ENCODE measurements at regions not wholly inside any gene's neighbourhood (a gene's known extent, or its start where the extent isn't known, plus 50 kb on each side); places are given as distances from the start of the nearest gene placed in this dataset.

DNA sequence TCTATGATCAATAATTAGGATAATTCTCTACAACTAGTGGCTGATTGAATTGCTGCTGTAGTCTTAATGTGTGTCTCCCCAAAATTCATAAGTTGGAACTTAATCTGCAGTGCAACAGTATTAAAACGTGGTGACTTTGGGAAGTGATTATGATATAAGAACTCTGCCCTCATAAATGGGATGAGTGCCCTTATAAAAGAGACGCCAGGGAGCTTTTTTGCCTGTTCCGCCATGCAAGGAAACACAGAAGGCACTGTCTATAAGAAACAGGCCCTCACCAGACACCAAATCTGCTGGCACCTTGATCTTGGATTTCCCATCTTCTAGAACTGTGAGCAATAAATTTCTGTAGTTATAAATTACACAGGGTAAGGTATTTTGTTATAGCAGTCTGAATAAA is 161.0 kb downstream of the ALX1 start:
- TF ChIP-seq, protein P1, sequence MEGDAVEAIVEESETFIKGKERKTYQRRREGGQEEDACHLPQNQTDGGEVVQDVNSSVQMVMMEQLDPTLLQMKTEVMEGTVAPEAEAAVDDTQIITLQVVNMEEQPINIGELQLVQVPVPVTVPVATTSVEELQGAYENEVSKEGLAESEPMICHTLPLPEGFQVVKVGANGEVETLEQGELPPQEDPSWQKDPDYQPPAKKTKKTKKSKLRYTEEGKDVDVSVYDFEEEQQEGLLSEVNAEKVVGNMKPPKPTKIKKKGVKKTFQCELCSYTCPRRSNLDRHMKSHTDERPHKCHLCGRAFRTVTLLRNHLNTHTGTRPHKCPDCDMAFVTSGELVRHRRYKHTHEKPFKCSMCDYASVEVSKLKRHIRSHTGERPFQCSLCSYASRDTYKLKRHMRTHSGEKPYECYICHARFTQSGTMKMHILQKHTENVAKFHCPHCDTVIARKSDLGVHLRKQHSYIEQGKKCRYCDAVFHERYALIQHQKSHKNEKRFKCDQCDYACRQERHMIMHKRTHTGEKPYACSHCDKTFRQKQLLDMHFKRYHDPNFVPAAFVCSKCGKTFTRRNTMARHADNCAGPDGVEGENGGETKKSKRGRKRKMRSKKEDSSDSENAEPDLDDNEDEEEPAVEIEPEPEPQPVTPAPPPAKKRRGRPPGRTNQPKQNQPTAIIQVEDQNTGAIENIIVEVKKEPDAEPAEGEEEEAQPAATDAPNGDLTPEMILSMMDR (IDR thresholded peaks at IDR 0.05): no peak
- TF ChIP-seq HMGA2 (CRISPR knock-in tag; IDR thresholded peaks at IDR 0.05): no peak
- TF ChIP-seq, protein P2, sequence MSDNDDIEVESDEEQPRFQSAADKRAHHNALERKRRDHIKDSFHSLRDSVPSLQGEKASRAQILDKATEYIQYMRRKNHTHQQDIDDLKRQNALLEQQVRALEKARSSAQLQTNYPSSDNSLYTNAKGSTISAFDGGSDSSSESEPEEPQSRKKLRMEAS (CRISPR knock-in tag; IDR thresholded peaks at IDR 0.05): no peak
- TF ChIP-seq JUN (CRISPR knock-in tag; IDR thresholded peaks at IDR 0.05): no peak
- TF ChIP-seq TEAD1 (CRISPR knock-in tag; IDR thresholded peaks at IDR 0.05): no peak
- TF ChIP-seq, protein P3, sequence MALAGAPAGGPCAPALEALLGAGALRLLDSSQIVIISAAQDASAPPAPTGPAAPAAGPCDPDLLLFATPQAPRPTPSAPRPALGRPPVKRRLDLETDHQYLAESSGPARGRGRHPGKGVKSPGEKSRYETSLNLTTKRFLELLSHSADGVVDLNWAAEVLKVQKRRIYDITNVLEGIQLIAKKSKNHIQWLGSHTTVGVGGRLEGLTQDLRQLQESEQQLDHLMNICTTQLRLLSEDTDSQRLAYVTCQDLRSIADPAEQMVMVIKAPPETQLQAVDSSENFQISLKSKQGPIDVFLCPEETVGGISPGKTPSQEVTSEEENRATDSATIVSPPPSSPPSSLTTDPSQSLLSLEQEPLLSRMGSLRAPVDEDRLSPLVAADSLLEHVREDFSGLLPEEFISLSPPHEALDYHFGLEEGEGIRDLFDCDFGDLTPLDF (CRISPR knock-in tag; IDR thresholded peaks at IDR 0.05): no peak
- no peak for TF ChIP-seq FOXJ3 (CRISPR knock-in tag; IDR thresholded peaks at IDR 0.05; ENCODE audit: borderline replicate concordance)
- no peak for TF ChIP-seq GTF2I (CRISPR knock-in tag; conservative IDR thresholded peaks at IDR 0.05)
- TF ChIP-seq SP1 (CRISPR knock-in tag; conservative IDR thresholded peaks at IDR 0.05): no peak
- TF ChIP-seq NR2C2 (CRISPR knock-in tag; IDR thresholded peaks at IDR 0.05): no peak
- TF ChIP-seq, protein P4, sequence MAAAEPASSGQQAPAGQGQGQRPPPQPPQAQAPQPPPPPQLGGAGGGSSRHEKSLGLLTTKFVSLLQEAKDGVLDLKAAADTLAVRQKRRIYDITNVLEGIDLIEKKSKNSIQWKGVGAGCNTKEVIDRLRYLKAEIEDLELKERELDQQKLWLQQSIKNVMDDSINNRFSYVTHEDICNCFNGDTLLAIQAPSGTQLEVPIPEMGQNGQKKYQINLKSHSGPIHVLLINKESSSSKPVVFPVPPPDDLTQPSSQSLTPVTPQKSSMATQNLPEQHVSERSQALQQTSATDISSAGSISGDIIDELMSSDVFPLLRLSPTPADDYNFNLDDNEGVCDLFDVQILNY (CRISPR knock-in tag; IDR thresholded peaks at IDR 0.05): no peak
- TF ChIP-seq NFYB (CRISPR knock-in tag; conservative IDR thresholded peaks at IDR 0.05; ENCODE audit: low read depth): no peak
- TF ChIP-seq ESRRA (CRISPR knock-in tag; IDR thresholded peaks at IDR 0.05; ENCODE audit: borderline replicate concordance): no peak
- TF ChIP-seq, protein P5, sequence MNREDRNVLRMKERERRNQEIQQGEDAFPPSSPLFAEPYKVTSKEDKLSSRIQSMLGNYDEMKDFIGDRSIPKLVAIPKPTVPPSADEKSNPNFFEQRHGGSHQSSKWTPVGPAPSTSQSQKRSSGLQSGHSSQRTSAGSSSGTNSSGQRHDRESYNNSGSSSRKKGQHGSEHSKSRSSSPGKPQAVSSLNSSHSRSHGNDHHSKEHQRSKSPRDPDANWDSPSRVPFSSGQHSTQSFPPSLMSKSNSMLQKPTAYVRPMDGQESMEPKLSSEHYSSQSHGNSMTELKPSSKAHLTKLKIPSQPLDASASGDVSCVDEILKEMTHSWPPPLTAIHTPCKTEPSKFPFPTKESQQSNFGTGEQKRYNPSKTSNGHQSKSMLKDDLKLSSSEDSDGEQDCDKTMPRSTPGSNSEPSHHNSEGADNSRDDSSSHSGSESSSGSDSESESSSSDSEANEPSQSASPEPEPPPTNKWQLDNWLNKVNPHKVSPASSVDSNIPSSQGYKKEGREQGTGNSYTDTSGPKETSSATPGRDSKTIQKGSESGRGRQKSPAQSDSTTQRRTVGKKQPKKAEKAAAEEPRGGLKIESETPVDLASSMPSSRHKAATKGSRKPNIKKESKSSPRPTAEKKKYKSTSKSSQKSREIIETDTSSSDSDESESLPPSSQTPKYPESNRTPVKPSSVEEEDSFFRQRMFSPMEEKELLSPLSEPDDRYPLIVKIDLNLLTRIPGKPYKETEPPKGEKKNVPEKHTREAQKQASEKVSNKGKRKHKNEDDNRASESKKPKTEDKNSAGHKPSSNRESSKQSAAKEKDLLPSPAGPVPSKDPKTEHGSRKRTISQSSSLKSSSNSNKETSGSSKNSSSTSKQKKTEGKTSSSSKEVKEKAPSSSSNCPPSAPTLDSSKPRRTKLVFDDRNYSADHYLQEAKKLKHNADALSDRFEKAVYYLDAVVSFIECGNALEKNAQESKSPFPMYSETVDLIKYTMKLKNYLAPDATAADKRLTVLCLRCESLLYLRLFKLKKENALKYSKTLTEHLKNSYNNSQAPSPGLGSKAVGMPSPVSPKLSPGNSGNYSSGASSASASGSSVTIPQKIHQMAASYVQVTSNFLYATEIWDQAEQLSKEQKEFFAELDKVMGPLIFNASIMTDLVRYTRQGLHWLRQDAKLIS (CRISPR knock-in tag; IDR thresholded peaks at IDR 0.05; ENCODE audit: borderline replicate concordance): no peak

Data from WTC11 (cell line).